ENCODE measurements at regions not wholly inside any gene's neighbourhood (a gene's known extent, or its start where the extent isn't known, plus 50 kb on each side); places are given as distances from the start of the nearest gene placed in this dataset.

- TF ChIP-seq POLR2A (IDR thresholded peaks at IDR 0.05; ENCODE audit: low read depth, low read length), result no peak
- TF ChIP-seq POLR2AphosphoS5 (IDR thresholded peaks at IDR 0.05; ENCODE audit: low read depth, low read length), result no peak
- no peak for TF ChIP-seq TAF1 (IDR thresholded peaks at IDR 0.05; ENCODE audit: borderline replicate concordance, low read depth, low read length)
Observed at GRCh38 chr7:130974794-130975193, 240.8 kb upstream of the KLF14 start.

All from GM12892 (cell line).